Esophagus muscularis mucosa (tissue), 4 donors: ENCODE measurements at regions not wholly inside any gene's neighbourhood (a gene's known extent, or its start where the extent isn't known, plus 50 kb on each side); places are given as distances from the start of the nearest gene placed in this dataset.
A peak's percentile ranks its signal among the peaks of the same experiment; 100 is the strongest.

Source experiments
- DNase-seq: peaks from one replicate; pipeline ENCODE4 v3.0.0-alpha.2; 2017; ENCODE audit errors: extremely low spot score
- H3K27ac ChIP-seq, 4 donors: fragments of 200-600 bp; sonication (generic); replicated peaks in 1 of 4; 1 replicate in 3 of 4; 2 replicates in 1 of 4; pipeline ENCODE4 v1.5.1; 2016 to 2019; ENCODE audit warnings: mild to moderate bottlenecking in 1 of 4
- H3K27me3 ChIP-seq, 4 donors: fragments of 200-600 bp; sonication (generic); one replicate each; pipeline versions ENCODE4 v1.5.1 to v1.6.0; 2016 to 2019
- H3K36me3 ChIP-seq, 4 donors: fragments of 200-600 bp; sonication (generic); one replicate each; pipeline ENCODE4 v1.5.1; 2016 to 2019
- H3K4me1 ChIP-seq, 4 donors: fragments of 200-600 bp; sonication (generic); one replicate each; pipeline ENCODE4 v1.5.1; 2016 to 2019
- H3K4me3 ChIP-seq, 4 donors: fragments of 200-600 bp; sonication (generic); 1 replicate in 2 of 4; 2 replicates in 2 of 4; pipeline ENCODE4 v1.5.1; 2016 to 2019; ENCODE audit warnings: mild to moderate bottlenecking in 4 of 4, moderate library complexity in 1 of 4
- H3K9me3 ChIP-seq, 4 donors: fragments of 200-600 bp; sonication (generic); 1 replicate in 3 of 4; 2 replicates in 1 of 4; pipeline ENCODE4 v1.5.1; 2016 to 2019
- CTCF ChIP-seq, 3 experiments: fragments of 200-600 bp in 2 of 3; fragments of 450-650 bp in 1 of 3; sonication (generic) in 2 of 3; IDR thresholded peaks; one replicate each; pipeline ENCODE4 v1.5.1; 2017 to 2019; ENCODE audit warnings: antibody characterized with exemption in 3 of 3, mild to moderate bottlenecking in 2 of 3, moderate library complexity in 1 of 3
- EP300 ChIP-seq: sonication (generic); formaldehyde crosslinking; IDR thresholded peaks from one replicate; pipeline ENCODE4 v1.6.1; 2017; ENCODE audit warnings: antibody characterized with exemption
- POLR2A ChIP-seq: fragments of 450-650 bp; IDR thresholded peaks from one replicate; pipeline ENCODE4 v1.6.1; 2017; ENCODE audit warnings: antibody characterized with exemption, moderate library complexity, mild to moderate bottlenecking, low read depth
- POLR2AphosphoS5 ChIP-seq, 2 donors: sonication (generic); formaldehyde crosslinking; IDR thresholded peaks; one replicate each; pipeline ENCODE4 v1.6.1; 2017; ENCODE audit warnings: antibody characterized with exemption in 2 of 2
- WGBS: methylation state at CpG from one replicate; pipeline ENCODE4 v1.1.5; 2018; 5-methylcytosine and 5-hydroxymethylcytosine counted together
- intact Hi-C: fragments of 100-400 bp; cut with DNase I; formaldehyde crosslinking; loops from one replicate; pipeline ENCODE4 v1.15.1; 2023

- Histone ChIP-seq H3K4me3 (no peak overlapping the region), H3K27ac (no peak overlapping the region), H3K9me3 (no peaks in the 10 kb centered on the region), H3K27me3 (no peaks in the 10 kb centered on the region), H3K4me1 (peaks cover 0 to 11% (median 7%) of the 10 kb centered on the region in 4 donors), H3K36me3 (no peaks in the 10 kb centered on the region)
- no peak for DNase-seq
- TF ChIP-seq EP300 (no peak), CTCF (IDR thresholded peaks at IDR 0.05) (no peak), POLR2A (no peak), POLR2AphosphoS5 (IDR thresholded peaks at IDR 0.05) (no peak)
- intact Hi-C loops = no loop called here
- WGBS = 17% methylated on average over 2 of the region's 2 CpGs
These were observed 261.4 kb upstream of the IRAK1BP1 start for GRCh38 chr6:78605909-78606446.

- intact Hi-C loops = no loop called here
- Histone ChIP-seq H3K4me3 (no peak overlapping the region), H3K36me3 (no peaks in the 10 kb centered on the region), H3K4me1 (peaks cover 0 to 11% (median 7%) of the 10 kb centered on the region in 4 donors), H3K9me3 (no peaks in the 10 kb centered on the region), H3K27me3 (no peaks in the 10 kb centered on the region), H3K27ac (no peak overlapping the region)
- no peak for DNase-seq
- WGBS = 100% methylated on average over 1 of the region's 1 CpG
- TF ChIP-seq POLR2A (no peak), CTCF (IDR thresholded peaks at IDR 0.05) (no peak), POLR2AphosphoS5 (IDR thresholded peaks at IDR 0.05) (no peak), EP300 (no peak)
These were observed 260.2 kb upstream of the IRAK1BP1 start for GRCh38 chr6:78607189-78607588.

- no peaks in the 10 kb centered on the region for H3K9me3 ChIP-seq
- TF ChIP-seq CTCF (IDR thresholded peaks at IDR 0.05) (no peak), EP300 (no peak), POLR2A (no peak), POLR2AphosphoS5 (IDR thresholded peaks at IDR 0.05) (no peak)
- H3K27ac ChIP-seq = no peak overlapping the region
- H3K27me3 ChIP-seq = no peaks in the 10 kb centered on the region
- H3K36me3 ChIP-seq = no peaks in the 10 kb centered on the region
- H3K4me1 ChIP-seq = peaks cover 0 to 2% (median 1%) of the 10 kb centered on the region in 4 donors
- WGBS = 83% methylated on average over 7 of the region's 7 CpGs
- intact Hi-C loops = no loop called here
- DNase-seq = no peak
- no peak overlapping the region for H3K4me3 ChIP-seq
These were observed 256.2 kb upstream of the IRAK1BP1 start for GRCh38 chr6:78611102-78611620.

- 62% methylated on average over 4 of the region's 4 CpGs for WGBS
- intact Hi-C loops = no loop called here
- peak; percentile 23 to 51 (median 40) for TF ChIP-seq CTCF (IDR thresholded peaks at IDR 0.05)
- TF ChIP-seq EP300 = no peak
- TF ChIP-seq POLR2AphosphoS5 (IDR thresholded peaks at IDR 0.05) = no peak
- no peaks in the 10 kb centered on the region for H3K36me3 ChIP-seq
- H3K4me3 ChIP-seq = no peak overlapping the region
- no peaks in the 10 kb centered on the region for H3K9me3 ChIP-seq
- no peaks in the 10 kb centered on the region for H3K4me1 ChIP-seq
- H3K27me3 ChIP-seq = no peaks in the 10 kb centered on the region
- no peak for DNase-seq
- H3K27ac ChIP-seq = no peak overlapping the region
These were observed 255.4 kb upstream of the IRAK1BP1 start for GRCh38 chr6:78611886-78612480.

GRCh38 chr6:78614961-78615360, 252.4 kb upstream of the IRAK1BP1 start:
- intact Hi-C loops = no loop called here
- Histone ChIP-seq H3K9me3 (no peaks in the 10 kb centered on the region), H3K4me3 (no peak overlapping the region), H3K4me1 (no peaks in the 10 kb centered on the region), H3K36me3 (no peaks in the 10 kb centered on the region), H3K27me3 (no peaks in the 10 kb centered on the region), H3K27ac (no peak overlapping the region)
- no peak for TF ChIP-seq EP300
- TF ChIP-seq POLR2A = no peak
- no peak for TF ChIP-seq CTCF (IDR thresholded peaks at IDR 0.05)
- 46% methylated on average over 1 of the region's 1 CpG for WGBS
- no peak for DNase-seq
